Fibroblast of upper back skin (primary cell): ENCODE measurements at regions not wholly inside any gene's neighbourhood (a gene's known extent, or its start where the extent isn't known, plus 50 kb on each side); places are given as distances from the start of the nearest gene placed in this dataset.
"Not testable (repeated sequence)": the region's sequence is repeated elsewhere in the genome, so short reads cannot be mapped to it uniquely, and the experiment has no call there.

ENCODE experiments used
- DNase-seq: peaks from one replicate; pipeline ENCODE4 v3.0.0-alpha.2; 2013

GRCh38 chr10:47711428-47711827 is 52.0 kb downstream of the SYT15B start:
- not testable (repeated sequence) for DNase-seq

- not testable (repeated sequence) for DNase-seq
Observed at GRCh38 chr10:47710443-47710842, 52.9 kb downstream of the SYT15B start.

GRCh38 chr10:47705698-47706414 is 57.5 kb downstream of the SYT15B start:
- not testable (repeated sequence) for DNase-seq

GRCh38 chr10:47701285-47701684 is 62.1 kb downstream of the SYT15B start:
- DNase-seq = not testable (repeated sequence)

GRCh38 chr10:47699854-47700253 is 63.5 kb downstream of the SYT15B start:
- DNase-seq = peak; percentile 46

GRCh38 chr10:47696170-47696569 is 67.2 kb downstream of the SYT15B start:
- DNase-seq = not testable (repeated sequence)

- DNase-seq = not testable (repeated sequence)
Observed at GRCh38 chr10:47695149-47695548, 68.2 kb downstream of the SYT15B start.

GRCh38 chr10:47690304-47690703 is 73.1 kb downstream of the SYT15B start:
- DNase-seq = not testable (repeated sequence)

GRCh38 chr10:47683826-47684475 is 79.4 kb downstream of the SYT15B start:
- DNase-seq = not testable (repeated sequence)

- not testable (repeated sequence) for DNase-seq
Observed at GRCh38 chr10:47681638-47681990, 81.8 kb downstream of the SYT15B start.

GRCh38 chr10:47680848-47681637 is 82.3 kb downstream of the SYT15B start:
- DNase-seq = not testable (repeated sequence)

GRCh38 chr10:47676102-47676501 is 87.3 kb downstream of the SYT15B start:
- DNase-seq = not testable (repeated sequence)

- not testable (repeated sequence) for DNase-seq
Observed at GRCh38 chr10:47675577-47675976, 87.8 kb downstream of the SYT15B start.

- not testable (repeated sequence) for DNase-seq
Observed at GRCh38 chr10:47673128-47673527, 90.3 kb downstream of the SYT15B start.

GRCh38 chr10:47670857-47671256 is 92.5 kb downstream of the SYT15B start:
- not testable (repeated sequence) for DNase-seq

GRCh38 chr10:47661955-47662577 is 101.3 kb downstream of the SYT15B start:
- DNase-seq = not testable (repeated sequence)

GRCh38 chr10:47656732-47657131 is 106.7 kb downstream of the SYT15B start:
- not testable (repeated sequence) for DNase-seq

- not testable (repeated sequence) for DNase-seq
Observed at GRCh38 chr10:47654161-47654560, 109.2 kb downstream of the SYT15B start.

- DNase-seq = not testable (repeated sequence)
Observed at GRCh38 chr10:47648594-47648993, 114.8 kb downstream of the SYT15B start.

- peak; percentile 1 for DNase-seq
Observed at GRCh38 chr10:47647523-47648101, 115.8 kb downstream of the SYT15B start.

- DNase-seq = not testable (repeated sequence)
Observed at GRCh38 chr10:47646686-47647273, 116.6 kb downstream of the SYT15B start.

- DNase-seq = not testable (repeated sequence)
Observed at GRCh38 chr10:47626975-47627374, 103.5 kb upstream of the AGAP9 start.
